ENCODE measurements at regions not wholly inside any gene's neighbourhood (a gene's known extent, or its start where the extent isn't known, plus 50 kb on each side); places are given as distances from the start of the nearest gene placed in this dataset.
A peak's percentile ranks its signal among the peaks of the same experiment; 100 is the strongest.

- DNase-seq (ENCODE audit: low read depth): peak; percentile 51
- H3K4me3 ChIP-seq (ENCODE audit: low read depth, low read length): no peak overlapping the region
- TF ChIP-seq CTCF (IDR thresholded peaks at IDR 0.05; ENCODE audit: insufficient read depth, low read depth, low read length, missing control alignments): no peak
Measured at GRCh38 chr12:124694250-124694649, 126.8 kb upstream of the NCOR2 start.

- H3K4me3 ChIP-seq (ENCODE audit: low read depth, low read length): no peak overlapping the region
- TF ChIP-seq CTCF (IDR thresholded peaks at IDR 0.05; ENCODE audit: insufficient read depth, low read depth, low read length, missing control alignments): no peak
- DNase-seq (ENCODE audit: low read depth): no peak
Measured at GRCh38 chr12:124693111-124693723, 125.8 kb upstream of the NCOR2 start.

GRCh38 chr12:124692443-124692842, 125.0 kb upstream of the NCOR2 start:
- DNase-seq (ENCODE audit: low read depth): no peak
- H3K4me3 ChIP-seq (ENCODE audit: low read depth, low read length): no peak overlapping the region
- no peak for TF ChIP-seq CTCF (IDR thresholded peaks at IDR 0.05; ENCODE audit: insufficient read depth, low read depth, low read length, missing control alignments)

- H3K4me3 ChIP-seq (ENCODE audit: low read depth, low read length): no peak overlapping the region
- TF ChIP-seq CTCF (IDR thresholded peaks at IDR 0.05; ENCODE audit: insufficient read depth, low read depth, low read length, missing control alignments): no peak
- no peak for DNase-seq (ENCODE audit: low read depth)
Measured at GRCh38 chr12:124691429-124691828, 124.0 kb upstream of the NCOR2 start.

- H3K4me3 ChIP-seq (ENCODE audit: low read depth, low read length): no peak overlapping the region
- no peak for DNase-seq (ENCODE audit: low read depth)
- no peak for TF ChIP-seq CTCF (IDR thresholded peaks at IDR 0.05; ENCODE audit: insufficient read depth, low read depth, low read length, missing control alignments)
Measured at GRCh38 chr12:124689631-124690030, 122.2 kb upstream of the NCOR2 start.

GRCh38 chr12:124688356-124688992, 121.1 kb upstream of the NCOR2 start:
- no peak for DNase-seq (ENCODE audit: low read depth)
- no peak for TF ChIP-seq CTCF (IDR thresholded peaks at IDR 0.05; ENCODE audit: insufficient read depth, low read depth, low read length, missing control alignments)
- H3K4me3 ChIP-seq (ENCODE audit: low read depth, low read length): no peak overlapping the region

GRCh38 chr12:124687917-124688316, 120.5 kb upstream of the NCOR2 start:
- H3K4me3 ChIP-seq (ENCODE audit: low read depth, low read length): no peak overlapping the region
- no peak for DNase-seq (ENCODE audit: low read depth)
- TF ChIP-seq CTCF (IDR thresholded peaks at IDR 0.05; ENCODE audit: insufficient read depth, low read depth, low read length, missing control alignments): no peak
